ENCODE measurements at regions not wholly inside any gene's neighbourhood (a gene's known extent, or its start where the extent isn't known, plus 50 kb on each side); places are given as distances from the start of the nearest gene placed in this dataset.

- 94% methylated on average over 2 of the region's 2 CpGs for WGBS
- H3K9me3 ChIP-seq = no peaks in the 10 kb centered on the region
- H3K4me3 ChIP-seq = no peak overlapping the region
- H3K27me3 ChIP-seq = no peaks in the 10 kb centered on the region
- no peak overlapping the region for H3K27ac ChIP-seq
- H3K36me3 ChIP-seq = no peaks in the 10 kb centered on the region
- H3K4me1 ChIP-seq = no peaks in the 10 kb centered on the region
- TF ChIP-seq EP300 (IDR thresholded peaks at IDR 0.05) (no peak), POLR2AphosphoS5 (IDR thresholded peaks at IDR 0.05) (no peak), POLR2A (IDR thresholded peaks at IDR 0.05) (no peak)
- TF ChIP-seq, protein P1, sequence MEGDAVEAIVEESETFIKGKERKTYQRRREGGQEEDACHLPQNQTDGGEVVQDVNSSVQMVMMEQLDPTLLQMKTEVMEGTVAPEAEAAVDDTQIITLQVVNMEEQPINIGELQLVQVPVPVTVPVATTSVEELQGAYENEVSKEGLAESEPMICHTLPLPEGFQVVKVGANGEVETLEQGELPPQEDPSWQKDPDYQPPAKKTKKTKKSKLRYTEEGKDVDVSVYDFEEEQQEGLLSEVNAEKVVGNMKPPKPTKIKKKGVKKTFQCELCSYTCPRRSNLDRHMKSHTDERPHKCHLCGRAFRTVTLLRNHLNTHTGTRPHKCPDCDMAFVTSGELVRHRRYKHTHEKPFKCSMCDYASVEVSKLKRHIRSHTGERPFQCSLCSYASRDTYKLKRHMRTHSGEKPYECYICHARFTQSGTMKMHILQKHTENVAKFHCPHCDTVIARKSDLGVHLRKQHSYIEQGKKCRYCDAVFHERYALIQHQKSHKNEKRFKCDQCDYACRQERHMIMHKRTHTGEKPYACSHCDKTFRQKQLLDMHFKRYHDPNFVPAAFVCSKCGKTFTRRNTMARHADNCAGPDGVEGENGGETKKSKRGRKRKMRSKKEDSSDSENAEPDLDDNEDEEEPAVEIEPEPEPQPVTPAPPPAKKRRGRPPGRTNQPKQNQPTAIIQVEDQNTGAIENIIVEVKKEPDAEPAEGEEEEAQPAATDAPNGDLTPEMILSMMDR (IDR thresholded peaks at IDR 0.05) = no peak
- DNase-seq (ENCODE audit: low spot score in 2 of 2) = no peak
Measured at GRCh38 chr12:107458163-107458562, 227.4 kb upstream of the PWP1 start.

GRCh38 chr12:107458990-107459389, 226.6 kb upstream of the PWP1 start:
- no peak overlapping the region for H3K27ac ChIP-seq
- no peaks in the 10 kb centered on the region for H3K27me3 ChIP-seq
- no peaks in the 10 kb centered on the region for H3K9me3 ChIP-seq
- H3K4me1 ChIP-seq = no peaks in the 10 kb centered on the region
- no peaks in the 10 kb centered on the region for H3K36me3 ChIP-seq
- DNase-seq (ENCODE audit: low spot score in 2 of 2) = no peak
- WGBS = 92% methylated on average over 2 of the region's 2 CpGs
- no peak for TF ChIP-seq POLR2AphosphoS5 (IDR thresholded peaks at IDR 0.05)
- no peak for TF ChIP-seq POLR2A (IDR thresholded peaks at IDR 0.05)
- TF ChIP-seq EP300 (IDR thresholded peaks at IDR 0.05) = no peak
- TF ChIP-seq, protein P1 (IDR thresholded peaks at IDR 0.05) = no peak
- H3K4me3 ChIP-seq = no peak overlapping the region

- Histone ChIP-seq H3K4me1 (no peaks in the 10 kb centered on the region), H3K27ac (no peak overlapping the region), H3K27me3 (no peaks in the 10 kb centered on the region), H3K36me3 (no peaks in the 10 kb centered on the region), H3K9me3 (no peaks in the 10 kb centered on the region), H3K4me3 (no peak overlapping the region)
- DNase-seq (ENCODE audit: low spot score in 2 of 2) = no peak
- WGBS = 72% methylated on average over 7 of the region's 7 CpGs
- TF ChIP-seq POLR2AphosphoS5 (IDR thresholded peaks at IDR 0.05) = no peak
- TF ChIP-seq, protein P1 (IDR thresholded peaks at IDR 0.05) = no peak
Measured at GRCh38 chr12:107459641-107460040, 226.0 kb upstream of the PWP1 start.

DNA sequence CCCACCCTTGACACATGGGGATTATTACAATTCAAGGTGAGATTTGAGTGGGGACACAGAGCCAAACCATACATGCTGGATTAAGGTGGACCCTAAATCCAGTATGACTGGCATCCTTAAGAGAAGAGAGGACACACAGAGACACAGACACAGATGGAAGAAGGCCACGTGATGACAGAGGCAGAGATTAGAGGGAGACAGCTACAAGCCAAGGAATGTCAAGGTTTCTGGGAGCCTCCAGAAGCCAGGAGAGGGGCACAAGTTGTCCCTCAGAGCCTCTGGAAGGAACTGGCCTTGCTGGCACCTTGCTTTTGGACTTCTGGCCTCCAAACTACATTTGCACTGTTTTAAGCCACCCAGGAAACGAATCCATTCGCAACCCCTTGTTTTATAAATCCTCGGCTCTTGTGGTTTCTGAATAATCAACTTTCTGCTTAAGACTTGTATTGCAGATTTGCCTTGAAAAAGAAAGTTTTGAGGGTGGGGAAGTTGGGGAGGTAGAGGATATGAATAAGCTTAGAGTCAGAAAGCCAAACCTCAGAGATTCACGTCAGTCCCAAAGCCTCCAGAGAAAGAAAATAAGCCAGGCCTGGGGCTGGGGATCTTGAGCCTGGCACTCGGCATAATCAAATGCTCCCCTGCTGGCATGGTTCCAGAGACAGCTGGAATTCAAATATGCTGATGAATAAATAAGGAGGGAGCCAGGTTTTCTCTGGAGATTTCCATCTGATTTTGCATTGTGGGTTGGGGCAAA, 224.2 kb upstream of the PWP1 start:
- Histone ChIP-seq H3K27ac (no peak overlapping the region), H3K9me3 (no peaks in the 10 kb centered on the region), H3K4me3 (no peak overlapping the region), H3K27me3 (no peaks in the 10 kb centered on the region), H3K4me1 (no peaks in the 10 kb centered on the region), H3K36me3 (no peaks in the 10 kb centered on the region)
- 50% methylated on average over 6 of the region's 6 CpGs for WGBS
- DNase-seq (ENCODE audit: low spot score in 2 of 2) = no peak
- TF ChIP-seq EP300 (IDR thresholded peaks at IDR 0.05) (no peak), POLR2A (IDR thresholded peaks at IDR 0.05) (no peak), POLR2AphosphoS5 (IDR thresholded peaks at IDR 0.05) (no peak)
- TF ChIP-seq, protein P1 (IDR thresholded peaks at IDR 0.05) = no peak

- H3K9me3 ChIP-seq = no peaks in the 10 kb centered on the region
- WGBS = 95% methylated on average over 4 of the region's 4 CpGs
- no peak for TF ChIP-seq EP300 (IDR thresholded peaks at IDR 0.05)
- TF ChIP-seq, protein P1 (IDR thresholded peaks at IDR 0.05) = no peak
- no peak for TF ChIP-seq POLR2A (IDR thresholded peaks at IDR 0.05)
- TF ChIP-seq POLR2AphosphoS5 (IDR thresholded peaks at IDR 0.05) = no peak
- H3K4me1 ChIP-seq = no peaks in the 10 kb centered on the region
- no peaks in the 10 kb centered on the region for H3K36me3 ChIP-seq
- H3K27me3 ChIP-seq = no peaks in the 10 kb centered on the region
- no peak overlapping the region for H3K4me3 ChIP-seq
- no peak overlapping the region for H3K27ac ChIP-seq
- DNase-seq (ENCODE audit: low spot score in 2 of 2) = no peak
Measured at GRCh38 chr12:107462428-107463332, 222.9 kb upstream of the PWP1 start.
